ENCODE measurements at regions not wholly inside any gene's neighbourhood (a gene's known extent, or its start where the extent isn't known, plus 50 kb on each side); places are given as distances from the start of the nearest gene placed in this dataset.
A peak's percentile ranks its signal among the peaks of the same experiment; 100 is the strongest.

DNA sequence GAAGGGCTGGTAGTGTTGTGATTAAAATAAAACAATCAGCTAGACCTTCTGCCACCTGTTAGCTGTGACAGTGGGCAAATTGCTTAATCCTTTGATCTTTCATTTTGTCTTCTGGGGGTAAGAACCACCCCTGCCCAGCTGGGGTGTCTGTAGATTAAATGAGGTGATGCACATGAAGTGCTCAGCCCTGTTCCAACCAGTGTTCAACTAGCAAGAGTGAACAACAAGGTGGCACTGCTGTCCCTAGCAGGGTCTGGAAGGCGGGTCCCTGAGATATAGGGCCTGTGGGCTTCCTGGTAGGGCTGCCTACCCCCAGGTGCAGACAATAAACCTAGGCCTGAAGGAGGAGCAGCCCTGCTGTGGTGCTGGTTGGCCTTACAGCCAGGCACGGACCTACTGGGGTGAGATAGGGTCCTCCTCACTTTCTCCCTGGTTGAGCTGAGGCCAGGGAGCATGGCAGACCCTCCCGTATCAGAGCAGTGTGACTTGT, 60.6 kb downstream of the ARL6IP4 start:
- DNase-seq (ENCODE audit: low spot score), result no peak

DNA sequence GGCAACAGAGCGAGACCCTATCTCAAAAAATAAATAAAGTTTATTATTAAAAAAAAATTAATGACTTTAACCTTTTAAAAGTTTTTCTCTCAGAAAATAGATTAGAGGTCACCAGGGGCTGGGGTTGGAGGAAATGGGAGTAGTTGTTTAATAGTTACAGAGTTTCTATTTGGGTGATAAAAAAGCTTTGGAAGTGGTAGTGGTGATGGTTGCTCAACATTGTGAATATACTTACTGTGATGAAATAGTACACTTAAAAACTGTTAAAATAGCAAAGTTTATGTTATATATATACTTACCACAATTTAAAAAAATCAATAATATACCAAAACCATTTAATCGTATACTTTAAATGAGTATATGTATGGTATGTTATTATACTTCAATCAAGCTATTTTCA, 59.6 kb downstream of the ARL6IP4 start:
- DNase-seq (ENCODE audit: low spot score), result no peak

DNA sequence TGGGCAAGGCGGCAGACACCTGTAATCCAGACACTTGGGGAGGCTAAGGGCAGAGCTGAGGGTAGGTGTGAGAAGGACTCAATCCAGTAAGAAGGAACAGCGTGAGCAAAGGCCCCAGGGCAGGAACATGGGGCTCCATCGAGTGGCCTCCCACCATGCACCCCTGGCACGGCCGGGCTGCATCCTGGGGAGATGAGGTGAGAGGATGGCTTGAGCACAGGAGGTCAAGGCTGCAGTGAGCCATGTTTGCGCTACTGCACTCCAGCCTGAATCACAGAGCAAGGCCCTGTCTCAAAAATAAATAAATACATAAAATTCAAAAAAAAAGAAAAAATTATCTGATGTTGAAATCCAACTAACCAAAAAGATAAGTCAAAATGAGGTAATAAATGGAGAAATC, 58.5 kb downstream of the ARL6IP4 start:
- DNase-seq (ENCODE audit: low spot score), result no peak

DNA sequence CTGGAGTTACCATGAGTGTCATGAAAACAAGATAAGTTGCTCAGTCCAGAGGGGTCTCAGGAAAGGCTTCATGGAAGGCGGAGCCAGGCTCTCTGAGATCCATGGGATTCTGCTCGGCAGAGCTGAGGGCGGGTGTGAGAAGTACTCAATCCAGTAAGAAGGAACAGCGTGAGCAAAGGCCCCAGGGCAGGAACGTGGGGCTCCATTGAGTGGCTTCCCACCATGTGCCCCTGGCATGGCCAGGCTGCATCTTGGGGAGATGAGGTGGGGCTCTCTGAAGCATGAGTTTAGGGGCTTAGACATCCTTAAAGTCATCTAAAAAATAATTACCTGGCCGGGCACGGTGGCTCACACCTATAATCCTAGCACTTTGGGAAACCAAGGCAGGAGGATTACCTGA, 58.0 kb downstream of the ARL6IP4 start:
- no peak for DNase-seq (ENCODE audit: low spot score)

DNA sequence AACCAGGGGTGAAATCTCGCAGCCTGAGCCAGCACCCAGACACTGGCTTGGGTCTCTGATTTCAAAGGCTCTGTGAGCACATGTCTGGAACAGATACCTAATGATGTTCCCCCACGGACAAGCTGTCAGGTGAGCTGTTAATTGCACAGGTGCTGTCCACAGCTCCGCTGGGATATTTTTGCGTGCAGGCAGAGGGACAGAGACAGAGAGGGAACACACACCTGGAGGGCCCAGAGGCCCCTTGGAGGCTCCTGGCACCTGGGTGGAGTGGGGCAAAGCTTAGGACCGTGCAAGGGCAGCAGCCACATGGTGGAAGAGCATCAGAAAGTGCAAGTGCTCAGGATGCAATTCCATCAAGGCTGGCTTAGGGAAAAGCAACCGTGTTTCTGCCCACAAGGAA, 57.3 kb downstream of the ARL6IP4 start:
- no peak for DNase-seq (ENCODE audit: low spot score)

DNA sequence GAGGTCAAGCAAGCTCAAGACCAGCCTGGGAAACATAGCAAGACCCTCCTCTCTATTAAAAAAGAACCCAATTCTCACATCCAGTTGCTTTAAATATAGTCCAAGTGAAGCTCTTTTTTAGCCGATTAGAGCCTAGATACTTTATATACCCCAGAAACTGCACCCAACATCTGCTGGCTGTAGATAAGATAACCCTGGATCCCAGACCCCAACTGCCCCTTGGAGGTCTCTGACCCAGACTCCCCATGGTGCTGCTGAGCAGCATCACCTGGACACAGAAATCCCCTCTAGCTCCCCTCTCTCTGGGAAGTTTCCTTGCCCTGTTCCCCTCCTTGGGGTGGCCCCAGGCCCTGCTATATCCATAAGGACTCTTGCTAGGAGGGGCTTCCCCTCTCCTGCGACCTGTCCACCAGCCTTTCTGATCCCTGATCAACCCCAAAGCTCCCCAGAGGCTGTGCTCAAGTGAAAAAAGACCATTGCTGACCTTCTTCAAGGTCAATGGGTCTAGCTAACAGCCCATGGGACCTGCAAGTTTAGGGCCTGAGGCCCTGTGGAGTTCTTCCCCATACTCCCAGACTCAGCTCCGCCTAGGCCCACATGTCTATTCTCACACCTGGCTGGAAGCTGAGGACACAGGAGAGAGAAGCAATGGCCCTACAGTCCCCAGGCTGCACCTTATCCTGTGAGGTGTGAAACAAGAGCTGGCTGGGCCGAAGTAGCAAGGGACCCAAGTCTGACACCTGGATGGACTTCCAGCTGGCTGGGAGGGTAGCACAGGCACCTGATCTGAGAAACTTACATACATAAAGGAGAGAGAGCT, 56.2 kb downstream of the ARL6IP4 start:
- DNase-seq (ENCODE audit: low spot score), result no peak

DNA sequence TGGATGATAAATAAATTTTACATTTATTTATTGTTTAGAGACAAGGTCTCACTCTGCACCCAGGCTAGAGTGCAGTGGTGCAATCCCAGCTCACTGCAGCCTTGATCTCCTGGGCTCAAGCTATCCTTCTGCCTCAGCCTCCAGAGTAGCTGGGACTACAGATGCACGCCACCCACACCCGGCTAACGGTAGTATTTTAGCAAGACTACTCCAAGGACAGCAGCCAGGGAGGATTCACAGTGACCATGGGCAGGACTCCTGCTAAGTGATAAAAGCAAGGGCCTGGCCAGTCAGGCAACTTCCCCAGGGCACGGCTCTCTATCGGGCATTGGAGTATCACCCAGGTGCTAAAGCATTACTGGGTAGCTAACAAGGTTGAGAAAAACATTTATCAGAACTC, 55.4 kb downstream of the ARL6IP4 start:
- DNase-seq (ENCODE audit: low spot score), result no peak

DNA sequence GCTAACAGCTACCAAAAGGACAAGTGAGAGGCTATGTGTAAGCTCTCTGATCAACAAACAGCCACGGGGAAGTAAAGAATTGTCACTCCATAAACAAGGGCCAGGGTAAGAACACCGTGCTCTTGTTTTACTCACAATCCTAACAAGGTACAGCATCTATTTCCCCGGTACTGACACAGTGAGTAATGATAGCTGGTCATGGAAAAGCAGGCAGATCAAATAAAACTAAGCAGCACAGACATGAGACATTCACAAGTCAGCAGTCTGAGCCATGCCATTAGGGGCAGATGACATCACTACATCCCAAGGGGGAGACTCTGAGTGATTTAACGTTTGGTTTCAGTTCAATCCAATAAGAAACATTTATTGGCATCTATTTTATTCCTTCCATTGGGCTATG, 54.4 kb downstream of the ARL6IP4 start:
- DNase-seq (ENCODE audit: low spot score), result peak; percentile 67

DNA sequence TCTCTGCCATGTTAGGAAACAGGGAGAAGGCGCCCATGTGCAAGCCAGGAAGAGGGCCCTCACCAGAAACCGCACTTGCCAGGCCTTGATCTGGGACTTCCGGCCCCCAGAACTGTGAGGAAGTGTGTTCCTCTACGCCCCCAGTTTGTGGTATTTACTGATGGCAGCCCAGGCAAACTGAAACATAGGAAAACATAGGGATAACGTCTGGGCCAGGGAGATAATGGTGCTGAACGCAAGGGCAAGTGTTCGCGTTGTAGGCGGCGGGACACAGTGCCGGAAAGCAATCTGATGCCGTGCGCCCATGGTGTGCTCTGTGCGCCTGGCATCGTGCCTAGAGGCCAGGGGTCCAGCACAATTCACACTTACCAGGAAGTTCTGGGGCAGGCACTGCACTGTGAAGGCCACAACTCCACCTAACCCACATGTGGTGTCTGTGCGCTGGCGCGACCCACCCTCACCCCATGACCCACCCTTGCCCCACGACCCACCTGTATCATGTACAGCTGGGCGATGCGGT, 53.6 kb downstream of the ARL6IP4 start:
- DNase-seq (ENCODE audit: low spot score), result no peak

DNA sequence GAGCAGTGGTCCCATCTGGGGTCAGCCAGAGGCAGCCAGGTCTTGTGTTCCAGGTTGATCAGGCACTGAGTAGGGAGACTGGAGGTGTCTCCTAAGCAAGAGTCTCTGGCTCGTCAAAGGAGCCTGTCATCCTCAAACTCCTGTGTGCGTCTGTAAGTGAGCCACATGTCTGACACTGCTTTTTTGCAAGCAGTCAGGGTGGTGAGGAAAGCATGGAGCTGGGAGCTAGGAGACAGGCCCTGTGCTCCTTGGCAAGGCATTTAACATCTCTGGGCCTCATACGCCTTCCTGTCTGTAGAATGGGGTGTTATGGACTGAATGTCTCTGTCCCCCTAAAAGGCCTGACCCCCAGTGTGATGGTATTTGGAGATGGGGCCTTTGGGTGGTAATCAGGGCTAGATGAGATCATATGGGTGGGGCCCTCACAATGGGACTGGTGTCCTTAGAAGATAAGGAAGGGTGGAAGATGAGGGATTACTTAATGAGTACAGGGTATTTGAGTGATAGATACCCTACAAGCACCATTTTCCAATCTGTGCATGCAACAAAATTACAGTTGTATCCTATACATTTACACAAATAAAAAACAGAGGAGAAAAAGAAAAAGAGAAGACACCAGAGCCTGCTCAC, 53.0 kb downstream of the ARL6IP4 start:
- no peak for DNase-seq (ENCODE audit: low spot score)

DNA sequence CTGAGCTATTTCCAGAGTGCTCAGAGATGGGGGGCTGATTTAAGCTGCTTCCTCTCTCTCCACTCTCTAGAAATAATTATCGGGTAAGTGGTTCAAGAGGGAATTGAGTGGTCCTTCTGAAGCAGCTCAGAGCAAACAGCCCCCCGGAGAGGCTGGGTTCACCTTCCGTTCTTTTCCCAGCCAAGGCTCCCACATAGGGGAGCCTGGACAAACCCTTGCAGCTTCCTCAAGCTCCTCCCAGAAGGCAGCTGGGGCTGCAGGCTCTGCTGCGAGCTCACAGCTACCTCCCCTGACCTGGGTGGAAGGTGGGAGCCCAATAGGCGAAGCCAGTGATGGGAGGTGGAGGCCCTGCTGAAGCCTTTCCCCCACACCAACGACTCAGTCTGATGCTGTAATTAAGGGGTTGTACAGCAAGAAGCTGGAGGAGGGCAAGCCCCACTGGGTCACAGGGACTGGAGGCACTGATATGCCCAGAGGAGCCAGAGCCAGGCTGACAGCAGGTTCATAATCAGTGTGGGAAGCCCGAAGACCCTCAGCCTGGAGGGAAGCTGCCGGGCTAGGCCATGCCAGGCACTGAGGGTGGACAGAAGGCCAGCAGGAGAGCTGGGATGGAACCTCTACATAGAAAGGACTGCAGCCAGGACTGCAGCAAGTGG, 52.4 kb downstream of the ARL6IP4 start:
- no peak for DNase-seq (ENCODE audit: low spot score)
